GM21717 (cell line): ENCODE measurements at regions not wholly inside any gene's neighbourhood (a gene's known extent, or its start where the extent isn't known, plus 50 kb on each side); places are given as distances from the start of the nearest gene placed in this dataset.
"Not testable (repeated sequence)": the region's sequence is repeated elsewhere in the genome, so short reads cannot be mapped to it uniquely, and the experiment has no call there.

Experiments
- ATAC-seq: cut with Tn5 transposase; IDR thresholded peaks from one replicate; pipeline ENCODE4 v1.9.1; 2021; ENCODE audit warnings: mild to moderate bottlenecking, moderate library complexity; ENCODE audit not compliant: unreplicated experiment

DNA sequence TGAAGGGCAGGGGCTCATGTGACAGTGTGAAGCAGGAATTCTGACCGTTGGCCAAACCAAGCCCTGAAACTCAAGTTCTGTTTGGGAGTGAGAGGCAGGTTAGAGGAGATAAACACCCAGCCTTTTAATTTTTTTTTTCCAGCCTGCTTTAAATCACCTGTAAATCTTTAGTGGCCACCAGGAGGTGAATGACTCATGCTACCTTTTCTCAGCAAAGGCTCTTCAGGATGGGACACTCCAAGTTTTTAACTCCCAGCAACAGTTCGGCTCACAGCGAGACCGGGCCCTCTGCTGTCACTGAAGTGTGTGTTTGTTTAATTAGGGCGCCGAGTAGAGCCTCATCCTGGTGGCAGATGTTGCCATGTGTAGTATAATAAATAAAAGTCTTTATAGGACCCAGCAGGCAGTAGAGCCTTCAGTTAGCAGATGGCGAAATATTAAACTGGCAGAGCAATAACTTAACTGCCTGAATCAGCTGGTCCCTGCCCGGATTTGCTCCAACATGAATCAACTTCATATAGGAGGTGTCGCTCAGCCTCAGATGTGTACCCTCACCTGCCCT is 180.3 kb downstream of the NPIPA7 start:
- not testable (repeated sequence) for ATAC-seq

DNA sequence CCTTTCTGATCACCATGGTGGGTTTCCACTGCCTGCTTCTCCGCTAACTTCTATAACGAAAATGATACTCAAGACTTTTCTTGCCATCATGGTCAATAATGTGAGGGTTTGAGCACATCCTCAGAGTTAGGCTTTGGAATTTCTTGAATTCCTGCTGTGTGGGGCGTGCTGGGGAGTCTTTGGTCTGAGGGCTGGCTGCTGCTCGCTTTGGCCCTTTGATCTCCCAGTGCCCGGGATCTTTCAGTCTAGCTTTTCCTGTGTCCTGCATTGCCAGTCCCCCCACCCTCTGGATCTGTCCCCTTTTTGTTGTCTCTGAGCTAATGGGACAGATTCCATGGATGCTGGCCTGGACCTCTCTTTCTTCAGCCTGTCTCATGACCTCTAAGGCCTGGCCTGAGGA is 182.6 kb downstream of the NPIPA7 start:
- not testable (repeated sequence) for ATAC-seq

DNA sequence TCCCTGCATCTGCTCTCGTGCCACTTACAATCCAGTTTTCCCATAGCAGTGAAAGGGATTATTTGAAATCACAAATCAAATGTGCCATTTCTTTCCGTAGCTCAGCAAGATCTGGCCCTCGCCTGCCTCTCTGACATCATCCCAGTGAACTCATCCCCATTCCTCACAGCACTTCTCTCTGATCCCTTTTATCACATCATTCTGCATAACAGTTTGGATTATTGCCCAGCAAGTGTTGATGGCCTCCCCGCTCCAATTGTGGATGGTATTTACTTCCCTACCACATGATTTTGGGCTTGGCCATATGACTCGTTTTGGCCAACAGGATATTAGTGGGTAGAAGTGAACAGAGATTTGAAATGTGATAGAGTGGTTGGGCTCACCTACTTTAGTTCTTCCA is 185.0 kb downstream of the NPIPA7 start:
- ATAC-seq = not testable (repeated sequence)

- ATAC-seq = not testable (repeated sequence)
Observed at GRCh38 chr16:16565326-16565725, 186.4 kb downstream of the NPIPA7 start.

DNA sequence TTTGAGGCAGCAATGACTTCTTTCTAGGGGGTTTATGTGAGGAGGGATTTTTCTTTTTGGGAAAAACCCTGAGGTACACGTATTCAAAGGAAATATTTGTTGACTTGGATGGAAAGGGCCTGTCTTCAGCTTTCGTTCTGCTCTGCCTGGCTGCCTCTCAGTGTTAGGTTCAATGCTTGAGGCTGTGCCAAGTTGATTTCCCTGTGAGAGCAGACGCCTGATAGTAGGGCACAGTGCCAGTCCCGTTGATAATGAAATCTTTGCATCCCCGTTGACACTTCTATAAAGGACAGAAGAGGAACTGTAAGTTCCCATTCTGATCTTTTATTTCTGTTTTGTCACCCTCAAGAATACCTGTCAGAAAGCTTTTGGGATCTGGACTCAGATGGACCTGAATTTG is 191.1 kb downstream of the NPIPA7 start:
- not testable (repeated sequence) for ATAC-seq

DNA sequence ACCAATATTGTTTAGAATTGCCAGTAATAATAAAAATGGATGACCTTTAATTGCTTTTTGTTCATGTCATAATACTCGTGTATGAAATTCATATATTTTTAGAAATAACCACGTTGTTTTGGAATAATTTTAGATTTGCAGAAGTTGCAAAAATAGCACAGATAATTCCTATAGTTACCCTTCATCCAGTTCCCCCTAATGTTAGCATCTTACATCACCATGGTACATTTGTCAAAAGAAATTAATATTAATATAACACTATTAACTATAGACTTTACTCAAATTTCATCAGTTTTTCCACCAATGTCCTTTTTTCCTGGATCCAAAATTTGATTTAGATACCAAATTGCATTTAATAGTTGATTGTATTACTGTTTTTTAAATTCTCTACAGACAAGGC is 191.9 kb downstream of the NPIPA7 start:
- not testable (repeated sequence) for ATAC-seq

DNA sequence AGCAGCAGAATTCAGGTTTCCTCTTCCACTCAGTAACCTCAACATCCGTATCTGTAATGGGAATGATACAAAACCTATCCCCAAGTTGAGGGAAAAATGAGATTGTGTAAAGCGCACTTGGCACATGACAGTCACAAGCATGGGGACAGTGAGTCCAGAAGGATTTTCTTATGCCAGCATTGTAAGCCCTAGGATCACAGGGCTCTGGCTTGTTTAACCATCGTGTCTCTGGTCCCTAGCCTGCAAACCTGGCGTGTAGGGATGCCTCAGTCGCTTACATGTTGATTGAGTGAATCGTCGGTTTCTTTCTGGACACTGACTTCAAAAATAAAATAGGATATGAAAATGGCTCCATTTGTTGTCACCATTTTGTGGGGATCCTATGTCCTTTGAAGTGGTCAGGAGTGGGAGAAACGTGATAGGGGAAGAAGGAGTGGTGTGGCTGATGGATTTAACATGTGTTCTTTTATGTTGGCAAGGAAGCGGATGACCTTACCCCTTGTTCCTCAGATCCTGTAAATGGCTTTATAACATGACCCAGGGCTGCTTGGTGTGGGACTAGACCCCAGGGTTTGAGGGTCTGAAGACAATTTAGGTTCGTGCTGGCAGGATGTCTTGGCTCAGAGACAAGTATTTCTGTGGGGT is 193.3 kb downstream of the NPIPA7 start:
- not testable (repeated sequence) for ATAC-seq

DNA sequence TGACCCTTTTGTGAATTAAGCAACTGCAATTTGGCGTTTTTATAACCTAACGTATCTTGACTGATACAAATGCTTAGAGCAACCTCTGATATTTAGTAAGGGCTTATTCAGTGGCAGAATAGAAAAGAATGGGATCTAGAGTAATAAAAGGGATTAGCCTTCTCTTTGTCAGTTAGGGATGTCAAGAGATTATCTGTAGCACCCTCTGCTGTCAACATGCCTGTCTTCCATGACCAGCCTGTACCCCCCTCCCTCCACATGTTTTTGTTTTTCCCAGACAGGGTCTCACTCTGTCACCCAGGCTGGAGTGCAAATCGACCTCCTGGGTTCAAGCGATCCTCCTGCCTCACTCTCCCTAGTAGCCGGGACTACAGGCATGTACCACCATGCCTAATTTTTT is 198.1 kb downstream of the NPIPA7 start:
- not testable (repeated sequence) for ATAC-seq

- no peak for ATAC-seq
Observed at GRCh38 chr16:16578701-16579100, 199.8 kb downstream of the NPIPA7 start.

- not testable (repeated sequence) for ATAC-seq
Observed at GRCh38 chr16:16582916-16583315, 204.0 kb downstream of the NPIPA7 start.

- ATAC-seq = not testable (repeated sequence)
Observed at GRCh38 chr16:16586073-16586651, 207.2 kb downstream of the NPIPA7 start.

DNA sequence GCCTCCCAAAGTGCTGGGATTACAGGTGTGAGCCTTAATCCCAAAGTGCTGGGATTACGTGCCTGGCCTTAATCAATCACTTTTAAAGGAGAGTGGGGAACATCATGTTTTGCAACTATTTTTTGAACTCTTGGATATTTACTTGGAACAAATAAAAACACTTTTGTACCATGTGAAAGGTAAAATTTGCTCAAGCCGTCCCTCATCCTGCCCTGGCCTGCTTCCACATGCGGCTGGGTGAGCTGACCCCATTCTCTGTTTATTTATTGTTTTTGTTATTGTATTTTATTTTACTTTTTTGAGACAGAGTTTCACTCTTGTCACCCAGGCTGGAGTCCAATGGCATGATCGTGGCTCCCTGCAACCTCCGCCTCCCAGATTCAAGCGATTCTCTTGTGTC is 208.0 kb downstream of the NPIPA7 start:
- not testable (repeated sequence) for ATAC-seq

DNA sequence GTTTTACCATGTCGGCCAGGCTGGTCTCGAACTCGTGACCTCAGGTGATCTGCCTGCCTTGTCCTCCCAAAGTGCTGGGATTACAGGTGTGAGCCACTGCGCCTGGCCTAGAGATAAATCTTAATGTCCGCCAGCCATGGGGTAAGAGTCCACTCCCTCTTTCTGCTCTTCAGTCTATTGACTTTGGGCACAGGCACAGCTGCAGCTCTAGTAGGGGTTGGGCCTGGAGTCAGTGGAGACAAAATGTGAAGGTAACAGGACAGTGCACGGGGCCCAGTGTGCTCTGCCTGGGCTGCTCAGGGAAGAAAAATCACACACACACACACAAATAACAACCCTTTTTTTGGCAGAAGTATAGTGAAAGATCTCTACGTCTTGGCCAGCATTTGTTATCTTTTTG is 209.5 kb downstream of the NPIPA7 start:
- not testable (repeated sequence) for ATAC-seq

- not testable (repeated sequence) for ATAC-seq
Observed at GRCh38 chr16:16590654-16591318, 211.8 kb downstream of the NPIPA7 start.

DNA sequence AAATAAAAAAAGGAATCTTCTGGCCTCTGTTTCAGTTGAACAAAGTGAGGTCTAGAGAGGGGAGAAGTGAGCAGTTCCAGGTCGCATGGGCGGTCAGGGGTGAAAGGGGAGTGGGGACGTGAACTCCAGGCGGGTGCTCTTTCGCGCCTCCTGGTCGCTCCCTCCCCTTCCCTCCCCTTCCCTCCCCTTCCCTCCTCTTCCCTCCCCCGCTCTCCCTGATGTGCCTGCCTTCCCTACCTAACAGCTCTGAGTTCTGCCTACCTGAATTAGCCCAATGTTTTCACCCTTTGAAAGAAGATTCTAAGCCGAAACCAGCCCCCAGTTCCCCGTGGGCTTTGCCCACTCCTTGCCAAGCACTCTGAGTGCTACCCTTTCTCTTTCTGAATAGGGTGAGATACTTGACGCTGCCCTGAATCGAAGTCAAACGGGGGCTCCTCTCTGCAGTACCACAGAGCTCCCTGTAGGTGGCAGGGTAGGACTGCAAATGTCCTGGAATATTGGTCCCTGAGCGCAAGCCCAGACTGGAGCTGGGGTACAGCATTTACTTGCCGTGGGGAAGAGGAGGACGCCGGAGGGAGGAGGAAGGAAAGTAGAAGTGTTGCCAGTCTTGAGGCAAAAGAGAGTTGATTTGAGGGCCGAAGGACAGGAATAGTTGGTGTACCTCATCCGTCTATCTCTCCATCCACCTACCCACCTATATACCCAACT is 214.4 kb downstream of the NPIPA7 start:
- ATAC-seq = peak; percentile 61

GRCh38 chr16:16595029-16595718 is 216.2 kb downstream of the NPIPA7 start:
- peak; percentile 37 for ATAC-seq

DNA sequence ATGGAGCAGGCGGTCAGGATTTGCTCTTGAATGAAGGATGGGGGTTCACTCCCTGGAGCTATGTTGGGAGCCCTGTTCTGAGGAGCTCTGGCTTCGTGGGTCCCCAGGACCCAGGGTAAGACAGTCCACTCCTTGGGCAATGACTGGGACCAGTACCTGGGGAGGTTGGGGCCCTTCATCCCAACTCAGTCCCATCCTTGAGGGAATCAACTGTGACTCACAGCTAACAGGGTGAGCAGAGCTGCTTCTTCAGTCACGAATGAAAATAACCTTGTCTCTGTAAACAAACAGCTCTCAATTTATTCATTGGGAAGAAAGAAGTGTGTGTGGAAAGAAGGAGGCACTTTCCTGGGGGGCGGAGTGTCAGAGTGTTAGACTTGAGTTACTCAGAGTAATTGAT is 222.3 kb downstream of the NPIPA7 start:
- ATAC-seq = not testable (repeated sequence)

DNA sequence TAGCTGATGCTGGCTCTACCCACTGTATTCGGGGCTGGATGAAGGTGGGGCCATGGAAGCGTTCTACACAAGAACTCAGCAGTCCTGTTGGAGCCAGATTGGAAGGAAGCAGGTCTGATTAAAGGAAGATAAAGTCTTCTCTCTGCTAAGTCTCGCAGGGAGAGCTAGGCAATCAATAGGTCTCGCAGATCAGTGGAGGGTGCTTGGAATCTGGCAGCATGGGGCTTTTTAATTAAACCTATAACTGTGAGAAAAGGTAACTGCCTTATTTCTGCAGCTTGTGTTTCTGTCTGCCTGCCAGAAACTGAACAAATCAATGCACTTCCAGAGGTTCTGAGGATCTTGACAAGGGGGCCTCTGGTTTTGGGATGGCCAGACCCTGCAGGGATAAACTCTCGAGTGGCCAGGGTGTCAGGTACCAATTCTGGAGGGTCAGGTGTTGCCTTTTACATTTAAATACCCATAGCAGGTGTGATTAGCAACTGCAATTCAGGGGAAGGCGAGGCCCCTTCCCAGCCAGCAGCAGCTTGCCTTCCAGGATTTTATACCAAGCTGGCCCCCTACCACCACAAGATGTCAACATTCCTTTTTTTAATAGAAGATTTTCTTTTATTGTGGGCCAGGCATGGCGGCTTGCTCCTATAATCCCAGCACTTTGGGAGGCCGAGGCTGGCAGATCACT is 228.6 kb downstream of the NPIPA7 start:
- not testable (repeated sequence) for ATAC-seq

GRCh38 chr16:16609627-16610026 is 230.7 kb downstream of the NPIPA7 start:
- not testable (repeated sequence) for ATAC-seq

DNA sequence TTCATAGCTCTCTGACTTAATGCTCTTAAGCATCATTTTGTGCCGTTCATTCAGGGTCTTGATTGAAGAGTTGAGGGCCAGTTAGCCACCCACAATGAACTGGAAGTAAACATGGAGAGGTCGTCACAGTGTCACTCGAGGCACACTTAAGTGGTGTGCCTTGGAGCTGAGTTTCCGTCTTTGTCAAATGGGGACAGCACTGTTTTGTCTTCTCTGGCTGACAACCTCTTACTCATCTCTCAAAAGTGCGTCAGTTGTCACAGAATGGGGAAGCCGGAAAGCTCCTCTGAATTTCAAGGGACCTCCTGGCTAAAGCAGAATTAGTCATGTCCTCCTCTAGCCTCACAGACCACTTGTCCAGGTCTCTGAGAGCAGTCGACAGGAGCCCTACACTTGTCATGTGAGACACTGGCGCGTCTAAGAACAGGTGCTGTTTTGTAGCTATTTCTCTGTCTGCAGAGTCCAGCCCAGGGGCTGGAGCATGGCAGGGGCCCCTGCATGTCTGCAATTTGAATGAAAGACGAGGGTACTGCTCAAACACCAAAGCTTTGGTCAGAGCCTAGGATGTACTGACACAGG is 231.5 kb downstream of the NPIPA7 start:
- ATAC-seq = not testable (repeated sequence)
